Progenitor cell of endocrine pancreas (in vitro differentiated cells): ENCODE measurements at regions not wholly inside any gene's neighbourhood (a gene's known extent, or its start where the extent isn't known, plus 50 kb on each side); places are given as distances from the start of the nearest gene placed in this dataset.

ENCODE experiments used
- DNase-seq: peaks from one replicate; pipeline ENCODE4 v3.0.0; 2021; ENCODE audit warnings: low spot score; ENCODE audit not compliant: unreplicated experiment
- H3K27ac Mint-ChIP-seq: 2 replicates; pipeline ENCODE4 v1.8.0; 2021; ENCODE audit warnings: mild to moderate bottlenecking, moderate library complexity, mixed read lengths
- H3K27me3 Mint-ChIP-seq: 2 replicates; pipeline ENCODE4 v1.8.0; 2021; ENCODE audit warnings: mixed read lengths
- H3K36me3 Mint-ChIP-seq: 2 replicates; pipeline ENCODE4 v1.8.0; 2022; ENCODE audit warnings: mixed read lengths; ENCODE audit not compliant: insufficient read depth
- H3K4me1 Mint-ChIP-seq: 2 replicates; pipeline ENCODE4 v1.8.0; 2021; ENCODE audit warnings: low read depth, mixed read lengths
- H3K4me3 Mint-ChIP-seq: 2 replicates; pipeline ENCODE4 v1.8.0; 2021; ENCODE audit warnings: low read depth, mild to moderate bottlenecking, moderate library complexity, mixed read lengths
- H3K9me3 Mint-ChIP-seq: 2 replicates; pipeline ENCODE4 v1.8.0; 2021; ENCODE audit warnings: low read depth, mixed read lengths
- CTCF ChIP-seq: fragments of 200-600 bp; sonication (generic); IDR thresholded peaks from one replicate; pipeline ENCODE4 v1.5.0; 2021; ENCODE audit warnings: antibody characterized with exemption, mild to moderate bottlenecking; ENCODE audit not compliant: unreplicated experiment

GRCh38 chr14:83899706-83900105 lies 1630.2 kb upstream of the FLRT2 start:
- Mint-ChIP-seq H3K4me3 (no peak overlapping the region), H3K9me3 (peaks cover 2% of the 10 kb centered on the region), H3K27ac (no peak overlapping the region), H3K4me1 (peaks cover 3% of the 10 kb centered on the region), H3K27me3 (no peaks in the 10 kb centered on the region), H3K36me3 (no peaks in the 10 kb centered on the region)
- no peak for TF ChIP-seq CTCF
- DNase-seq = no peak

- Mint-ChIP-seq H3K4me1 (no peaks in the 10 kb centered on the region), H3K27ac (no peak overlapping the region), H3K4me3 (no peak overlapping the region), H3K36me3 (no peaks in the 10 kb centered on the region), H3K27me3 (no peaks in the 10 kb centered on the region), H3K9me3 (peaks cover 6% of the 10 kb centered on the region)
- no peak for DNase-seq
- TF ChIP-seq CTCF = no peak
Observed at GRCh38 chr14:83905157-83905556, 1624.8 kb upstream of the FLRT2 start.

GRCh38 chr14:83908419-83908818 lies 1621.5 kb upstream of the FLRT2 start:
- TF ChIP-seq CTCF = no peak
- H3K36me3 Mint-ChIP-seq = no peaks in the 10 kb centered on the region
- no peaks in the 10 kb centered on the region for H3K4me1 Mint-ChIP-seq
- no peak overlapping the region for H3K4me3 Mint-ChIP-seq
- no peak overlapping the region for H3K27ac Mint-ChIP-seq
- H3K27me3 Mint-ChIP-seq = no peaks in the 10 kb centered on the region
- peaks cover 9% of the 10 kb centered on the region for H3K9me3 Mint-ChIP-seq
- DNase-seq = no peak

- peaks cover 6% of the 10 kb centered on the region for H3K9me3 Mint-ChIP-seq
- H3K4me1 Mint-ChIP-seq = no peaks in the 10 kb centered on the region
- TF ChIP-seq CTCF = no peak
- H3K36me3 Mint-ChIP-seq = no peaks in the 10 kb centered on the region
- no peak overlapping the region for H3K27ac Mint-ChIP-seq
- no peak overlapping the region for H3K4me3 Mint-ChIP-seq
- DNase-seq = no peak
- no peaks in the 10 kb centered on the region for H3K27me3 Mint-ChIP-seq
Observed at GRCh38 chr14:83909507-83909906, 1620.4 kb upstream of the FLRT2 start.

- DNase-seq = no peak
- Mint-ChIP-seq H3K27ac (no peak overlapping the region), H3K9me3 (peaks cover 15% of the 10 kb centered on the region), H3K4me3 (no peak overlapping the region), H3K36me3 (no peaks in the 10 kb centered on the region), H3K27me3 (no peaks in the 10 kb centered on the region), H3K4me1 (no peaks in the 10 kb centered on the region)
- TF ChIP-seq CTCF = no peak
Observed at GRCh38 chr14:83912032-83912642, 1617.8 kb upstream of the FLRT2 start.
